Progenitor cell of endocrine pancreas (in vitro differentiated cells): ENCODE measurements at regions not wholly inside any gene's neighbourhood (a gene's known extent, or its start where the extent isn't known, plus 50 kb on each side); places are given as distances from the start of the nearest gene placed in this dataset.
A peak's percentile ranks its signal among the peaks of the same experiment; 100 is the strongest.

Experiments used
- DNase-seq: peaks from one replicate; pipeline ENCODE4 v3.0.0; 2021; ENCODE audit warnings: low spot score; ENCODE audit not compliant: unreplicated experiment
- H3K27ac Mint-ChIP-seq: 2 replicates; pipeline ENCODE4 v1.8.0; 2021; ENCODE audit warnings: mild to moderate bottlenecking, moderate library complexity, mixed read lengths
- H3K27me3 Mint-ChIP-seq: 2 replicates; pipeline ENCODE4 v1.8.0; 2021; ENCODE audit warnings: mixed read lengths
- H3K36me3 Mint-ChIP-seq: 2 replicates; pipeline ENCODE4 v1.8.0; 2022; ENCODE audit warnings: mixed read lengths; ENCODE audit not compliant: insufficient read depth
- H3K4me1 Mint-ChIP-seq: 2 replicates; pipeline ENCODE4 v1.8.0; 2021; ENCODE audit warnings: low read depth, mixed read lengths
- H3K4me3 Mint-ChIP-seq: 2 replicates; pipeline ENCODE4 v1.8.0; 2021; ENCODE audit warnings: low read depth, mild to moderate bottlenecking, moderate library complexity, mixed read lengths
- H3K9me3 Mint-ChIP-seq: 2 replicates; pipeline ENCODE4 v1.8.0; 2021; ENCODE audit warnings: low read depth, mixed read lengths
- CTCF ChIP-seq: fragments of 200-600 bp; sonication (generic); IDR thresholded peaks from one replicate; pipeline ENCODE4 v1.5.0; 2021; ENCODE audit warnings: antibody characterized with exemption, mild to moderate bottlenecking; ENCODE audit not compliant: unreplicated experiment

GRCh38 chr2:7878786-7879482, 802.9 kb upstream of the ID2 start:
- no peak for DNase-seq
- no peak for TF ChIP-seq CTCF
- H3K9me3 Mint-ChIP-seq = no peaks in the 10 kb centered on the region
- no peak overlapping the region for H3K4me3 Mint-ChIP-seq
- H3K36me3 Mint-ChIP-seq = no peaks in the 10 kb centered on the region
- H3K27ac Mint-ChIP-seq = no peak overlapping the region
- H3K4me1 Mint-ChIP-seq = peaks cover 38% of the 10 kb centered on the region
- peaks cover 50% of the 10 kb centered on the region for H3K27me3 Mint-ChIP-seq

GRCh38 chr2:7879483-7879835, 802.4 kb upstream of the ID2 start:
- no peaks in the 10 kb centered on the region for H3K9me3 Mint-ChIP-seq
- TF ChIP-seq CTCF = no peak
- H3K36me3 Mint-ChIP-seq = no peaks in the 10 kb centered on the region
- H3K4me3 Mint-ChIP-seq = no peak overlapping the region
- H3K4me1 Mint-ChIP-seq = peaks cover 38% of the 10 kb centered on the region
- DNase-seq = no peak
- H3K27ac Mint-ChIP-seq = no peak overlapping the region
- peaks cover 50% of the 10 kb centered on the region for H3K27me3 Mint-ChIP-seq

- H3K36me3 Mint-ChIP-seq = no peaks in the 10 kb centered on the region
These were observed 801.7 kb upstream of the ID2 start for GRCh38 chr2:7880126-7880525.

GRCh38 chr2:7880566-7880965, 801.3 kb upstream of the ID2 start:
- no peak for DNase-seq
- H3K27me3 Mint-ChIP-seq = peaks cover 53% of the 10 kb centered on the region
- H3K9me3 Mint-ChIP-seq = no peaks in the 10 kb centered on the region
- no peak for TF ChIP-seq CTCF
- peaks cover 38% of the 10 kb centered on the region for H3K4me1 Mint-ChIP-seq
- no peak overlapping the region for H3K27ac Mint-ChIP-seq
- H3K36me3 Mint-ChIP-seq = no peaks in the 10 kb centered on the region
- H3K4me3 Mint-ChIP-seq = no peak overlapping the region

More at GRCh38 chr2:7880126-7880525, 801.7 kb upstream of the ID2 start:
- Mint-ChIP-seq H3K27me3 (peaks cover 54% of the 10 kb centered on the region), H3K9me3 (no peaks in the 10 kb centered on the region), H3K4me1 (peaks cover 38% of the 10 kb centered on the region), H3K4me3 (no peak overlapping the region), H3K27ac (no peak overlapping the region)
- no peak for TF ChIP-seq CTCF
- no peak for DNase-seq

- no peak for DNase-seq
- peaks cover 48% of the 10 kb centered on the region for H3K27me3 Mint-ChIP-seq
- H3K27ac Mint-ChIP-seq = peak overlapping the region; percentile 19
- TF ChIP-seq CTCF = no peak
- H3K4me1 Mint-ChIP-seq = peaks cover 36% of the 10 kb centered on the region
- no peaks in the 10 kb centered on the region for H3K36me3 Mint-ChIP-seq
- H3K4me3 Mint-ChIP-seq = no peak overlapping the region
- H3K9me3 Mint-ChIP-seq = no peaks in the 10 kb centered on the region
These were observed 800.8 kb upstream of the ID2 start for GRCh38 chr2:7881063-7881462.
